Adipocyte (in vitro differentiated cells): ENCODE measurements at regions not wholly inside any gene's neighbourhood (a gene's known extent, or its start where the extent isn't known, plus 50 kb on each side); places are given as distances from the start of the nearest gene placed in this dataset.

ENCODE experiments used
- DNase-seq: peaks from one replicate; pipeline ENCODE4 v3.0.0-alpha.2; 2015; ENCODE audit warnings: low read depth
- H3K27me3 ChIP-seq: replicated peaks from 2 replicates; pipeline ENCODE4 v1.7.0; 2013; ENCODE audit warnings: mild to moderate bottlenecking, low read length, moderate library complexity; ENCODE audit not compliant: control insufficient read depth, insufficient read depth
- H3K36me3 ChIP-seq: 2 replicates; pipeline ENCODE4 v1.7.0; 2013; ENCODE audit warnings: low read length, mild to moderate bottlenecking, moderate library complexity; ENCODE audit not compliant: control insufficient read depth, insufficient read depth, severe bottlenecking
- H3K4me1 ChIP-seq: 2 replicates; pipeline ENCODE4 v1.7.0; 2013; ENCODE audit warnings: mild to moderate bottlenecking, low read length, moderate library complexity; ENCODE audit not compliant: control insufficient read depth, insufficient read depth
- H3K4me3 ChIP-seq: 2 replicates; pipeline ENCODE4 v1.7.0; 2013; ENCODE audit warnings: mild to moderate bottlenecking, low read length, moderate library complexity
- H3K9ac ChIP-seq: 2 replicates; pipeline ENCODE4 v1.7.0; 2013; ENCODE audit warnings: mild to moderate bottlenecking, low read length, moderate library complexity
- H3K9me3 ChIP-seq: 2 replicates; pipeline ENCODE4 v1.7.0; 2013; ENCODE audit warnings: mild to moderate bottlenecking, low read length, moderate library complexity; ENCODE audit not compliant: control insufficient read depth

DNA sequence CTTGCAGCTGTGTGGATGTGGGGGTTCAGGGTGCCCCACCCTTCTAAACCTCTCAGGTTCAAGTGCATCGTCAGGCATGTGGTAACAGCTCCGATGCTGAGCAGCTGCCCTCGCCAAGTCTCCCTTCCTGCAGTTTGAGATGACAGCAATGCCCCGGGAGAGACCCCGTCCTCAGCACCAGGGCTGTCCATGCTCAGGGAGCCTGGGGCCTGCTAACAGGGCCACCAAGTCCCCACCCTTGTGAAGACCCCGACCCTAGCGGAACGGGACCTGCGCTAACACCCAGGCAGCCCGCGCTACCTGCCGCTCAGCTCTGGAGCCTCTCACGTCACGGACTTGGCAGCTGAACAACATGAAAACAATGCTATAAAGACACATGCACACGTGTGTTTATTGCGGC lies 159.2 kb upstream of the C1orf174 start:
- Histone ChIP-seq H3K27me3 (no peaks in the 10 kb centered on the region), H3K4me3 (no peak overlapping the region), H3K36me3 (no peaks in the 10 kb centered on the region), H3K9me3 (no peaks in the 10 kb centered on the region), H3K4me1 (no peaks in the 10 kb centered on the region), H3K9ac (no peak overlapping the region)
- no peak for DNase-seq

GRCh38 chr1:4060850-4061249 lies 160.8 kb upstream of the C1orf174 start:
- Histone ChIP-seq H3K4me3 (no peak overlapping the region), H3K36me3 (no peaks in the 10 kb centered on the region), H3K27me3 (no peaks in the 10 kb centered on the region), H3K4me1 (no peaks in the 10 kb centered on the region), H3K9me3 (no peaks in the 10 kb centered on the region), H3K9ac (no peak overlapping the region)
- no peak for DNase-seq

DNA sequence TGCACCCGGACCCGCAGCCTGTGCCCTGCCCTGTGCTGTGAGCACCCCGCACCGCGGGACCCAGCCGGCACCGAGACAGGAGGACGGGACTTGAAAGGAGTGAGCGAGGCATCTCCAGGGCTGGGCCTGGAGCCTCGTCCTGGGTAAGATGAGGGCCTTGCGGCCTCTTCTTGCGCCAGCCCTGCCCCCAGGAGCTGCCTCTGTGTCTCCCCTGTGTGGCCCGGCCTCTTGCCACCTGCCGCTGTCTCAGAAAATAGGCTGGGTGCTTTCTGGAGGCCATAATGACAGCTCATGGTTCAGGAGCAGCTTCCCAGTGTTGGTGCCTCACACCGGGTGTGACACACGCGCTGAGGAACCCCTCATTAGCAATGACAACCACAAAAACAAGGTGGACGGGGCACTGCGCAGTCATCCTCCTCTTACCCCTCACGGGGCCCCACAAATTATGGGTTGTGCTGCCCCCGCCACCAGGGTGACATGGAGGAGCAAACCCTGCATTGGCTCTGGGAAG lies 161.5 kb upstream of the C1orf174 start:
- H3K9ac ChIP-seq: no peak overlapping the region
- H3K27me3 ChIP-seq: no peaks in the 10 kb centered on the region
- no peaks in the 10 kb centered on the region for H3K36me3 ChIP-seq
- H3K4me1 ChIP-seq: no peaks in the 10 kb centered on the region
- no peak overlapping the region for H3K4me3 ChIP-seq
- H3K9me3 ChIP-seq: no peaks in the 10 kb centered on the region
- DNase-seq: no peak

DNA sequence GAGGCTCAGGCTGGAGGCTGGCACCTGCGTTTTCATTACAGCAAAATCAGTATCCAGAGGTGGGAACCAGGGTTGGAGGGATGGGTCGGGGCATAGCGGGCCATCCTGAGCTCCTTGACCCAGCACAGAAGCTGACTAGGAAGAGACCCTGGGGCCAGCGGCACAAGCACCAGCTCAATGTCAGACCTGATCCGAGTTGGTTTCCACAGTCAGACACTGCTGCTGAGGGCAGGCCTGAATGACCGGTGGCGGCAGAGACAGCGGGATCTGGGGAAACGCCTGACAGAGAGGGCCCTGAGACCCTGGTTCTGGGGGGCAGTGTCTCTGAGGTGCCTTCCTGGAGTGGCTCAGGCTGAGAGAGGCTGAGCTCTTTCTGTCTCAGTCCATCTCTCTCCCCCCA lies 162.0 kb upstream of the C1orf174 start:
- Histone ChIP-seq H3K9me3 (no peaks in the 10 kb centered on the region), H3K4me1 (no peaks in the 10 kb centered on the region), H3K9ac (no peak overlapping the region), H3K4me3 (no peak overlapping the region), H3K36me3 (no peaks in the 10 kb centered on the region), H3K27me3 (no peaks in the 10 kb centered on the region)
- no peak for DNase-seq

GRCh38 chr1:4062560-4062959 lies 162.5 kb upstream of the C1orf174 start:
- Histone ChIP-seq H3K36me3 (no peaks in the 10 kb centered on the region), H3K9ac (no peak overlapping the region), H3K27me3 (no peaks in the 10 kb centered on the region), H3K4me3 (no peak overlapping the region), H3K9me3 (no peaks in the 10 kb centered on the region), H3K4me1 (no peaks in the 10 kb centered on the region)
- no peak for DNase-seq

- Histone ChIP-seq H3K27me3 (no peaks in the 10 kb centered on the region), H3K36me3 (no peaks in the 10 kb centered on the region), H3K9me3 (no peaks in the 10 kb centered on the region), H3K4me1 (no peaks in the 10 kb centered on the region), H3K4me3 (no peak overlapping the region), H3K9ac (no peak overlapping the region)
- DNase-seq: no peak
These were observed 162.9 kb upstream of the C1orf174 start for GRCh38 chr1:4062992-4063391.

GRCh38 chr1:4063516-4063915 lies 163.4 kb upstream of the C1orf174 start:
- no peak overlapping the region for H3K9ac ChIP-seq
- no peak for DNase-seq
- no peaks in the 10 kb centered on the region for H3K36me3 ChIP-seq
- H3K27me3 ChIP-seq: no peaks in the 10 kb centered on the region
- H3K9me3 ChIP-seq: no peaks in the 10 kb centered on the region
- H3K4me1 ChIP-seq: no peaks in the 10 kb centered on the region
- H3K4me3 ChIP-seq: no peak overlapping the region

- Histone ChIP-seq H3K9me3 (no peaks in the 10 kb centered on the region), H3K4me3 (no peak overlapping the region), H3K27me3 (no peaks in the 10 kb centered on the region), H3K36me3 (no peaks in the 10 kb centered on the region), H3K4me1 (no peaks in the 10 kb centered on the region), H3K9ac (no peak overlapping the region)
- DNase-seq: no peak
These were observed 164.2 kb upstream of the C1orf174 start for GRCh38 chr1:4064150-4064889.

DNA sequence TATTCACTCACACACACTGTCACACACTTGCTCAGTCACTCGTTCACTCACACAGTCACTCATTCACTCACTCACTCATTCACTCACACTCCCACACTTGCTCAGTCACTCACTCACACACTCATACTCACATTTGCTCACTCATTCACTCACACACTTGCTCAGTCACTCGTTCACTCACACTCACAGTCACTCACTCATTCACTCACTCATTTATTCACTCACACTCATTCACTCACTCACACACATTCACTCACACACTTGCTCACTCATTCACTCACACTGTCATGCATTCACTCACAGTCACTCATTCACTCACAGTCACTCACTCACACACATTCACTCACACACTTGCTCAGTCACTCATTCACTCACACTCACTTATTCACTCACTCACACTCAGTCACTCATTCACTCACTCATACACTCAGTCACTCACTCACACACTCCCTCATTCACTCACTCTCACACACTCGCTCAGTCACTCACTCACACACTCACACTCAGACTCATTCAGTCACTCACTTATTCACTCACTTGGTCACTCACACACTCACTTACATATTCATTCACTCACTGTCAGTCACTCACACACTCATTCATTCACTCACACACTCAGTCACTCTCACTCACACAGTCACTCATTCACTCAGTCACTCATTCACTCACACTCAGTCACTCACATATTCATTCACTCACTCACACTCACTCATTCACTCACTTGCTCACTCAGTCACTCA lies 167.0 kb upstream of the C1orf174 start:
- H3K9ac ChIP-seq: no peak overlapping the region
- H3K4me3 ChIP-seq: no peak overlapping the region
- H3K36me3 ChIP-seq: no peaks in the 10 kb centered on the region

DNA sequence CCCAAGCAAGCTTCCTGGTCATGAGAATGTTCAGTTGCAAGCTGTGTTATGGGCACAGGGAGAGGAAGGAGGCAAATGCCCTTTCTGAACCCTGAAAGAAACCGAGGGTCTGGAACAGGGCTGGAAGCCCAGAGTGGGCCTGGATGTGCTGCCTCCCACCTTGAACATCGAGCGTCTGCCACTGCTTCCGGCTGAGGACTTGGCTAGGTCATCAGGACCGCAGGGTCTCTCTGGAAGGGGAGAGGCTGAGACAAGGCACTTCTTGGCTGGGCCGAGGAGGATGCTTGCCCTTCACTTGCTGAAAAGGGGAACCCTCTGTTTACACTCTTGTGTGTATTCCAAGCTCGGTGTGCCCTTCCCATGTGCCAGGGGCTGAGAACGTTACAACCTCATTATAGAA lies 168.0 kb upstream of the C1orf174 start:
- Histone ChIP-seq H3K9me3 (no peaks in the 10 kb centered on the region), H3K36me3 (no peaks in the 10 kb centered on the region), H3K9ac (no peak overlapping the region), H3K27me3 (peaks cover 11% of the 10 kb centered on the region), H3K4me1 (no peaks in the 10 kb centered on the region), H3K4me3 (no peak overlapping the region)
- no peak for DNase-seq

More for the DNA sequence above, 167.0 kb upstream of the C1orf174 start:
- H3K9me3 ChIP-seq: no peaks in the 10 kb centered on the region
- no peaks in the 10 kb centered on the region for H3K4me1 ChIP-seq
- H3K27me3 ChIP-seq: peaks cover 5% of the 10 kb centered on the region
- no peak for DNase-seq

GRCh38 chr1:4071653-4072052 lies 171.6 kb upstream of the C1orf174 start:
- H3K9me3 ChIP-seq: no peaks in the 10 kb centered on the region
- H3K9ac ChIP-seq: no peak overlapping the region
- DNase-seq: no peak
- no peaks in the 10 kb centered on the region for H3K4me1 ChIP-seq
- H3K36me3 ChIP-seq: no peaks in the 10 kb centered on the region
- no peak overlapping the region for H3K4me3 ChIP-seq
- H3K27me3 ChIP-seq: peaks cover 14% of the 10 kb centered on the region
